CD4-positive, alpha-beta T cell (primary cell): ENCODE measurements at regions not wholly inside any gene's neighbourhood (a gene's known extent, or its start where the extent isn't known, plus 50 kb on each side); places are given as distances from the start of the nearest gene placed in this dataset.

Experiments
- ATAC-seq: fragments of 200-7000 bp; cut with Tn5 transposase; one replicate; pipeline ENCODE4 v1.10.0; 2022; ENCODE audit warnings: mild to moderate bottlenecking; ENCODE audit not compliant: poor library complexity
- CTCF ChIA-PET: fragments of 350-600 bp; sonication (Branson Sonifier 250); formaldehyde crosslinking; loops from one replicate; lab custom pipeline; 2021; ENCODE audit warnings: antibody characterized with exemption, inconsistent platforms; lab: Charles Lee
- POLR2A ChIA-PET: fragments of 350-600 bp; sonication (Branson Sonifier 250); formaldehyde crosslinking; loops from one replicate; lab custom pipeline; 2021; ENCODE audit warnings: antibody characterized with exemption, inconsistent platforms; lab: Charles Lee
- DNase-seq, 14 experiments: peaks; one replicate each; pipeline ENCODE4 v3.0.0-alpha.2; 2013 to 2020; ENCODE audit warnings: mixed read lengths in 2 of 14
- H3K27ac ChIP-seq, 2 donors: one replicate each; pipeline versions ENCODE4 v1.5.1 to v1.7.0; 2013; ENCODE audit warnings: low read length in 2 of 2, low read depth in 1 of 2, mild to moderate bottlenecking in 1 of 2
- H3K27me3 ChIP-seq, 2 experiments: 1 replicate in 1 of 2; 2 replicates in 1 of 2; pipeline versions ENCODE4 v1.6.1 to v1.7.0; 2013; ENCODE audit warnings: low read length in 2 of 2, control low read depth in 1 of 2, mild to moderate bottlenecking in 1 of 2, moderate library complexity in 1 of 2; ENCODE audit not compliant: insufficient read depth in 2 of 2, control insufficient read depth in 1 of 2
- H3K36me3 ChIP-seq: one replicate; pipeline ENCODE4 v1.6.1; 2013; ENCODE audit warnings: low read length, control low read depth; ENCODE audit not compliant: insufficient read depth
- H3K4me1 ChIP-seq: one replicate; pipeline ENCODE4 v1.6.1; 2013; ENCODE audit warnings: low read length, control low read depth; ENCODE audit not compliant: insufficient read depth
- H3K4me3 ChIP-seq: one replicate; pipeline ENCODE4 v1.5.1; 2013; ENCODE audit warnings: mild to moderate bottlenecking, low read length, moderate library complexity
- H3K9me3 ChIP-seq, 2 experiments: 1 replicate in 1 of 2; 2 replicates in 1 of 2; pipeline versions ENCODE4 v1.6.1 to v1.7.0; 2013; ENCODE audit warnings: low read length in 2 of 2, mild to moderate bottlenecking in 2 of 2, control low read depth in 1 of 2, moderate library complexity in 1 of 2; ENCODE audit not compliant: control insufficient read depth in 1 of 2, insufficient read depth in 1 of 2
- H3K27ac Mint-ChIP-seq: one replicate; pipeline ENCODE4 v1.8.0; 2020; ENCODE audit warnings: mixed read lengths
- H3K27me3 Mint-ChIP-seq: one replicate; pipeline ENCODE4 v1.8.0; 2021; ENCODE audit warnings: mixed read lengths
- H3K36me3 Mint-ChIP-seq: one replicate; pipeline ENCODE4 v1.8.0; 2021; ENCODE audit warnings: low read depth, mixed read lengths
- H3K4me1 Mint-ChIP-seq: one replicate; pipeline ENCODE4 v1.8.0; 2021; ENCODE audit warnings: low read depth, mixed read lengths
- H3K4me3 Mint-ChIP-seq: one replicate; pipeline ENCODE4 v1.8.0; 2020; ENCODE audit warnings: mild to moderate bottlenecking, mixed read lengths
- H3K9me3 Mint-ChIP-seq: one replicate; pipeline ENCODE4 v1.8.0; 2020; ENCODE audit warnings: mixed read lengths
- CTCF ChIP-seq: fragments of 200-600 bp; IDR thresholded peaks from one replicate; pipeline ENCODE4 v1.8.0; 2022; ENCODE audit warnings: antibody characterized with exemption, mild to moderate bottlenecking
- intact Hi-C, 2 experiments: fragments of 100-400 bp; cut with DNase I in 1 of 2; cut with micrococcal nuclease in 1 of 2; formaldehyde crosslinking; loops; one replicate each; pipeline versions ENCODE4 v1.15.1 to v1.9.0; 2023 to 2025; cut with DNase I, micrococcal nuclease

GRCh38 chr2:126107883-126108282, 548.1 kb upstream of the GYPC start:
- Histone ChIP-seq H3K4me3 (no peak overlapping the region), H3K36me3 (no peaks in the 10 kb centered on the region), H3K27me3 (no peaks in the 10 kb centered on the region), H3K9me3 (no peaks in the 10 kb centered on the region), H3K4me1 (no peaks in the 10 kb centered on the region), H3K27ac (no peak overlapping the region)
- ATAC-seq (no peak), DNase-seq (no peak)
- no peaks in the 10 kb centered on the region for H3K27me3 Mint-ChIP-seq
- no peaks in the 10 kb centered on the region for H3K36me3 Mint-ChIP-seq
- intact Hi-C loops, result no loop called here
- no peak for TF ChIP-seq CTCF
- no peaks in the 10 kb centered on the region for H3K4me1 Mint-ChIP-seq
- peaks cover 3% of the 10 kb centered on the region for H3K9me3 Mint-ChIP-seq
- CTCF ChIA-PET, result no interaction called here
- no peak overlapping the region for H3K27ac Mint-ChIP-seq
- POLR2A ChIA-PET, result no interaction called here
- H3K4me3 Mint-ChIP-seq, result no peak overlapping the region

GRCh38 chr2:126115975-126116374, 540.0 kb upstream of the GYPC start:
- no peak overlapping the region for H3K4me3 ChIP-seq
- Mint-ChIP-seq H3K4me3 (no peak overlapping the region), H3K36me3 (no peaks in the 10 kb centered on the region), H3K27me3 (no peaks in the 10 kb centered on the region), H3K9me3 (no peaks in the 10 kb centered on the region), H3K4me1 (no peaks in the 10 kb centered on the region), H3K27ac (no peak overlapping the region)
- no peak for TF ChIP-seq CTCF
- CTCF ChIA-PET, result no interaction called here
- H3K36me3 ChIP-seq, result no peaks in the 10 kb centered on the region
- POLR2A ChIA-PET, result no interaction called here
- ATAC-seq (no peak), DNase-seq (no peak)
- no peaks in the 10 kb centered on the region for H3K27me3 ChIP-seq
- H3K4me1 ChIP-seq, result no peaks in the 10 kb centered on the region
- H3K9me3 ChIP-seq, result peaks cover 0 to 3% of the 10 kb centered on the region in 2 experiments
- no peak overlapping the region for H3K27ac ChIP-seq
- intact Hi-C loops, result no loop called here

GRCh38 chr2:126117886-126118285, 538.1 kb upstream of the GYPC start:
- CTCF ChIA-PET, result no interaction called here
- H3K4me1 Mint-ChIP-seq, result no peaks in the 10 kb centered on the region
- H3K9me3 ChIP-seq, result peaks cover 0 to 3% of the 10 kb centered on the region in 2 experiments
- TF ChIP-seq CTCF, result no peak
- no peaks in the 10 kb centered on the region for H3K36me3 ChIP-seq
- H3K9me3 Mint-ChIP-seq, result no peaks in the 10 kb centered on the region
- no peak for ATAC-seq
- H3K4me3 Mint-ChIP-seq, result no peak overlapping the region
- no peak overlapping the region for H3K27ac ChIP-seq
- POLR2A ChIA-PET, result no interaction called here
- no peaks in the 10 kb centered on the region for H3K4me1 ChIP-seq
- no peak overlapping the region for H3K4me3 ChIP-seq
- intact Hi-C loops, result no loop called here
- no peaks in the 10 kb centered on the region for H3K36me3 Mint-ChIP-seq
- H3K27ac Mint-ChIP-seq, result no peak overlapping the region
- no peaks in the 10 kb centered on the region for H3K27me3 Mint-ChIP-seq
- no peak for DNase-seq
- H3K27me3 ChIP-seq, result no peaks in the 10 kb centered on the region
